ENCODE measurements at regions not wholly inside any gene's neighbourhood (a gene's known extent, or its start where the extent isn't known, plus 50 kb on each side); places are given as distances from the start of the nearest gene placed in this dataset.

- no peak for TF ChIP-seq SOX6 (IDR thresholded peaks at IDR 0.05)
- TF ChIP-seq SOX6 (CRISPR knock-in tag; IDR thresholded peaks at IDR 0.05), result peak; percentile 79
- no peak for TF ChIP-seq GPN1 (CRISPR knock-in tag; IDR thresholded peaks at IDR 0.05; ENCODE audit: borderline replicate concordance)
- TF ChIP-seq MEF2D (CRISPR knock-in tag; IDR thresholded peaks at IDR 0.05), result no peak
- TF ChIP-seq MED8 (CRISPR knock-in tag; IDR thresholded peaks at IDR 0.05; ENCODE audit: insufficient replicate concordance), result no peak
- TF ChIP-seq NCOA2 (CRISPR knock-in tag; IDR thresholded peaks at IDR 0.05), result peak; percentile 70; the same call in 1 of the 2 replicates
- TF ChIP-seq ZFP1 (CRISPR knock-in tag; IDR thresholded peaks at IDR 0.05), result no peak
- no peak for TF ChIP-seq TEF (CRISPR knock-in tag; IDR thresholded peaks at IDR 0.05)
- TF ChIP-seq HINFP (CRISPR knock-in tag; IDR thresholded peaks at IDR 0.05; ENCODE audit: low read depth), result no peak
- no peak for TF ChIP-seq CEBPZ (IDR thresholded peaks at IDR 0.05; ENCODE audit: low read length)
- no peak for TF ChIP-seq ZNF678 (CRISPR knock-in tag; IDR thresholded peaks at IDR 0.05)
- peak; percentile 32; the same call in 1 of the 2 replicates for TF ChIP-seq SAP130 (CRISPR knock-in tag; IDR thresholded peaks at IDR 0.05; ENCODE audit: low read depth)
- TF ChIP-seq FOXA3 (CRISPR knock-in tag; IDR thresholded peaks at IDR 0.05), result peak; percentile 63
- 0 out of 2 replicates have a peak, but pooled peaks have one; percentile 39 for TF ChIP-seq KLF9 (CRISPR knock-in tag; IDR thresholded peaks at IDR 0.05; ENCODE audit: low read depth)
- no peak for TF ChIP-seq GTF3A (CRISPR knock-in tag; conservative IDR thresholded peaks at IDR 0.05)
- no peak for TF ChIP-seq ZBTB39 (CRISPR knock-in tag; IDR thresholded peaks at IDR 0.05)
- TF ChIP-seq HNRNPUL1 (IDR thresholded peaks at IDR 0.05; ENCODE audit: low read depth, low read length), result no peak
- TF ChIP-seq ZNF615 (CRISPR knock-in tag; IDR thresholded peaks at IDR 0.05; ENCODE audit: borderline replicate concordance), result no peak
- TF ChIP-seq PCBP2 (optimal IDR thresholded peaks at IDR 0.05; ENCODE audit: low read depth, low read length, poor library complexity, severe bottlenecking), result no peak
- TF ChIP-seq ZNF713 (CRISPR knock-in tag; IDR thresholded peaks at IDR 0.05), result no peak
- TF ChIP-seq CC2D1A (CRISPR knock-in tag; IDR thresholded peaks at IDR 0.05), result no peak
- no peak for TF ChIP-seq TFE3 (CRISPR knock-in tag; IDR thresholded peaks at IDR 0.05)
- TF ChIP-seq ZSCAN29 (CRISPR knock-in tag; conservative IDR thresholded peaks at IDR 0.05), result no peak
- peak in 1 of 2 experiments; percentile 45; a peak in 1 of 4 replicates for TF ChIP-seq KLF16 (CRISPR knock-in tag; IDR thresholded peaks at IDR 0.05)
- TF ChIP-seq RFX1 (IDR thresholded peaks at IDR 0.05), result no peak
Measured at GRCh38 chr2:226581004-226581403, 218.6 kb downstream of the IRS1 start (continued).
